SK-N-SH (cell line): ENCODE measurements at regions not wholly inside any gene's neighbourhood (a gene's known extent, or its start where the extent isn't known, plus 50 kb on each side); places are given as distances from the start of the nearest gene placed in this dataset.

Experiments used
- CTCF ChIA-PET: fragments of 300-600, 350-600 bp; formaldehyde crosslinking; extraction: SDS; loops from one replicate; lab custom pipeline; 2021; lab: Yijun Ruan, JAX
- POLR2A ChIA-PET: fragments of 350-600 bp; sonication (Branson Sonifier 250); formaldehyde crosslinking; extraction: SDS; loops from one replicate; lab custom pipeline; 2020; ENCODE audit warnings: antibody characterized with exemption, inconsistent platforms; lab: Yijun Ruan, JAX
- DNase-seq: peaks from one replicate; pipeline ENCODE4 v3.0.0; 2012
- H2AFZ ChIP-seq: fragments of 200-600 bp; sonication (generic); 2 replicates; pipeline ENCODE4 v1.8.1; 2016; ENCODE audit warnings: antibody characterized with exemption, mild to moderate bottlenecking, low read depth
- H3F3A ChIP-seq: fragments of 200-600 bp; sonication (generic); replicated peaks from 2 replicates; pipeline ENCODE3; 2016; ENCODE audit warnings: antibody characterized with exemption, mild to moderate bottlenecking; ENCODE audit not compliant: insufficient read depth
- H3K27ac ChIP-seq, 2 experiments: fragments of 200-500 bp in 1 of 2; fragments of 200-600 bp in 1 of 2; sonication (Bioruptor generic) in 1 of 2; sonication (generic), shearing (Covaris generic) in 1 of 2; 2 replicates each; pipeline versions ENCODE4 v1.5.1 to v1.6.1; 2014 to 2016; ENCODE audit warnings: low read depth in 2 of 2, inconsistent platforms in 1 of 2, low read length in 1 of 2, mild to moderate bottlenecking in 1 of 2, mixed read lengths in 1 of 2
- H3K27me3 ChIP-seq: fragments of 200-600 bp; sonication (generic), shearing (Covaris generic); 2 replicates; pipeline ENCODE4 v1.6.1; 2016; ENCODE audit warnings: mixed run types; ENCODE audit not compliant: insufficient read depth
- H3K36me3 ChIP-seq, 2 experiments: fragments of 200-500 bp in 1 of 2; fragments of 200-600 bp in 1 of 2; sonication (Bioruptor generic) in 1 of 2; sonication (generic) in 1 of 2; replicated peaks in 1 of 2; 2 replicates each; pipeline versions ENCODE3 to v1.5.1; 2014 to 2016; ENCODE audit warnings: low read length in 1 of 2, mild to moderate bottlenecking in 1 of 2; ENCODE audit not compliant: insufficient read depth in 2 of 2, control insufficient read depth in 1 of 2
- H3K4me1 ChIP-seq, 2 experiments: fragments of 200-500 bp in 1 of 2; fragments of 200-600 bp in 1 of 2; sonication (Bioruptor generic) in 1 of 2; sonication (generic), shearing (Covaris generic) in 1 of 2; 2 replicates each; pipeline versions ENCODE4 v1.5.1 to v1.6.1; 2014 to 2016; ENCODE audit warnings: low read depth in 1 of 2, low read length in 1 of 2, mixed run types in 1 of 2; ENCODE audit not compliant: insufficient read depth in 2 of 2, control insufficient read depth in 1 of 2
- H3K4me2 ChIP-seq: fragments of 200-600 bp; sonication (generic), shearing (Covaris generic); 2 replicates; pipeline ENCODE4 v1.6.1; 2017; ENCODE audit warnings: mixed run types
- H3K4me3 ChIP-seq, 2 experiments: fragments of 200-500 bp in 1 of 2; fragments of 200-600 bp in 1 of 2; sonication (Bioruptor generic) in 1 of 2; sonication (generic), shearing (Covaris generic) in 1 of 2; 2 replicates each; pipeline versions ENCODE4 v1.5.1 to v1.8.1; 2014 to 2016; ENCODE audit warnings: low read depth in 2 of 2, inconsistent platforms in 1 of 2, low read length in 1 of 2, mild to moderate bottlenecking in 1 of 2, mixed read lengths in 1 of 2, moderate library complexity in 1 of 2
- H3K79me2 ChIP-seq: fragments of 200-600 bp; sonication (generic); 2 replicates; pipeline ENCODE4 v1.8.1; 2017; ENCODE audit warnings: mild to moderate bottlenecking; ENCODE audit not compliant: insufficient read depth
- H3K9ac ChIP-seq: fragments of 200-600 bp; sonication (generic); 2 replicates; pipeline ENCODE4 v1.6.1; 2017; ENCODE audit warnings: mixed run types
- H3K9me2 ChIP-seq: fragments of 200-600 bp; sonication (generic); 2 replicates; pipeline ENCODE4 v1.6.1; 2017; ENCODE audit warnings: mixed run types
- H3K9me3 ChIP-seq: fragments of 200-600 bp; sonication (generic); 2 replicates; pipeline ENCODE4 v1.6.1; 2017; ENCODE audit warnings: mixed run types, mild to moderate bottlenecking, moderate library complexity
- H4K20me1 ChIP-seq: fragments of 200-600 bp; sonication (generic); 2 replicates; pipeline ENCODE4 v1.6.1; 2017; ENCODE audit warnings: mild to moderate bottlenecking, mixed run types; ENCODE audit not compliant: insufficient read depth
- CTCF ChIP-seq: fragments of 200-600 bp; sonication (generic); IDR thresholded peaks from 2 replicates; pipeline ENCODE4 v1.6.1; 2017; ENCODE audit warnings: antibody characterized with exemption, mild to moderate bottlenecking, moderate library complexity
- ELF1 ChIP-seq: IDR thresholded peaks from 2 replicates; pipeline ENCODE4 v1.4.0; 2012
- EP300 ChIP-seq, 2 experiments: IDR thresholded peaks; 2 replicates each; pipeline versions ENCODE4 v1.4.0 to v1.6.1; 2012; ENCODE audit warnings: borderline replicate concordance in 1 of 2, low read depth in 1 of 2, low read length in 1 of 2
- FOSL2 ChIP-seq: IDR thresholded peaks from 2 replicates; pipeline ENCODE4 v1.4.0; 2012; ENCODE audit warnings: low read depth, mild to moderate bottlenecking, moderate library complexity, borderline replicate concordance
- FOXJ3 ChIP-seq: sonication (generic); formaldehyde crosslinking; IDR thresholded peaks from 2 replicates; pipeline ENCODE4 v1.5.1; 2020; ENCODE audit warnings: mild to moderate bottlenecking, missing genetic modification reagents
- FOXM1 ChIP-seq: IDR thresholded peaks from 2 replicates; pipeline ENCODE4 v1.4.0; 2012; ENCODE audit warnings: low read depth, mild to moderate bottlenecking
- GABPA ChIP-seq: IDR thresholded peaks from 2 replicates; pipeline ENCODE4 v1.4.0; 2012; ENCODE audit warnings: low read depth, mild to moderate bottlenecking
- GATA2 ChIP-seq: sonication (generic); formaldehyde crosslinking; IDR thresholded peaks from 2 replicates; pipeline ENCODE4 v1.5.0; 2020; ENCODE audit warnings: mild to moderate bottlenecking, missing genetic modification reagents
- IRF3 ChIP-seq: fragments of 150-350 bp; IDR thresholded peaks from 2 replicates; pipeline ENCODE4 v1.6.1; 2016; ENCODE audit warnings: mild to moderate bottlenecking, low read depth, low read length
- JUND ChIP-seq: IDR thresholded peaks from 2 replicates; pipeline ENCODE4 v1.4.0; 2012
- MXI1 ChIP-seq: IDR thresholded peaks from 2 replicates; pipeline ENCODE4 v1.6.1; 2012; ENCODE audit warnings: mild to moderate bottlenecking, low read depth, low read length, improper control_type of control experiment
- PBX3 ChIP-seq: IDR thresholded peaks from 2 replicates; pipeline ENCODE4; 2012
- RAD21 ChIP-seq: IDR thresholded peaks from 2 replicates; pipeline ENCODE4 v1.6.1; 2012; ENCODE audit warnings: mild to moderate bottlenecking, low read length
- RCOR1 ChIP-seq: fragments of 150-350 bp; IDR thresholded peaks from 2 replicates; pipeline ENCODE4 v1.6.1; 2017; ENCODE audit warnings: antibody characterized with exemption, low read length
- RFX5 ChIP-seq: IDR thresholded peaks from 2 replicates; pipeline ENCODE4 v1.6.1; 2012; ENCODE audit warnings: mild to moderate bottlenecking, improper control_type of control experiment, low read length
- WGBS: methylation state at CpG from one replicate; pipeline ENCODE4 v1.1.6; 2017; ENCODE audit warnings: low lambda C conversion rate; 5-methylcytosine and 5-hydroxymethylcytosine counted together
- TF ChIP-seq, protein P1 (sequence below): IDR thresholded peaks from 2 replicates; pipeline ENCODE4 v1.4.0; 2012; ENCODE audit warnings: low read depth, borderline replicate concordance
- TF ChIP-seq, protein P2 (sequence below): IDR thresholded peaks from 2 replicates; pipeline ENCODE4 v1.4.0; 2012; ENCODE audit warnings: low read depth

- H3K27ac ChIP-seq = peak overlapping the region in 1 of 2 experiments; percentile 93; a peak in 2 of 4 replicates
- H3K9me3 ChIP-seq = no peaks in the 10 kb centered on the region
- no peak overlapping the region for H3K4me2 ChIP-seq
- WGBS = 18% methylated on average over 2 of the region's 2 CpGs
- no peaks in the 10 kb centered on the region for H3K9me2 ChIP-seq
- H3K9ac ChIP-seq = no peak overlapping the region
- no peak for DNase-seq
- no peak overlapping the region for H3K4me3 ChIP-seq
- CTCF ChIA-PET = interaction anchor here (0.7 to 3.2 kb wide), 12 partner anchors 11 to 683 kb away, joined by 3 to 13 read pairs (median 3); no protein-coding TSS in a partner anchor
- H2AFZ ChIP-seq = no peak overlapping the region
- peaks cover 0 to 43% of the 10 kb centered on the region in 2 experiments; a peak in 2 of 4 replicates for H3K4me1 ChIP-seq
- POLR2A ChIA-PET = interaction anchor here (0.6 to 1.7 kb wide), 6 partner anchors 54 to 737 kb away, joined by 3 to 12 read pairs (median 4); no protein-coding TSS in a partner anchor
- H3K36me3 ChIP-seq = no peaks in the 10 kb centered on the region
- H3K27me3 ChIP-seq = no peaks in the 10 kb centered on the region
- H3K79me2 ChIP-seq = no peaks in the 10 kb centered on the region
- no peaks in the 10 kb centered on the region for H4K20me1 ChIP-seq
- TF ChIP-seq RAD21 = no peak
- no peak for TF ChIP-seq GATA2 (CRISPR knock-in tag)
- no peak for TF ChIP-seq GABPA
- TF ChIP-seq, protein P1, sequence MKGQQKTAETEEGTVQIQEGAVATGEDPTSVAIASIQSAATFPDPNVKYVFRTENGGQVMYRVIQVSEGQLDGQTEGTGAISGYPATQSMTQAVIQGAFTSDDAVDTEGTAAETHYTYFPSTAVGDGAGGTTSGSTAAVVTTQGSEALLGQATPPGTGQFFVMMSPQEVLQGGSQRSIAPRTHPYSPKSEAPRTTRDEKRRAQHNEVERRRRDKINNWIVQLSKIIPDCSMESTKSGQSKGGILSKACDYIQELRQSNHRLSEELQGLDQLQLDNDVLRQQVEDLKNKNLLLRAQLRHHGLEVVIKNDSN = no peak
- no peak for TF ChIP-seq FOXM1
- TF ChIP-seq, protein P2, sequence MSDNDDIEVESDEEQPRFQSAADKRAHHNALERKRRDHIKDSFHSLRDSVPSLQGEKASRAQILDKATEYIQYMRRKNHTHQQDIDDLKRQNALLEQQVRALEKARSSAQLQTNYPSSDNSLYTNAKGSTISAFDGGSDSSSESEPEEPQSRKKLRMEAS = no peak
- TF ChIP-seq CTCF = no peak
- TF ChIP-seq FOSL2 = no peak
- TF ChIP-seq MXI1 = no peak
- TF ChIP-seq RFX5 = no peak
- no peak for TF ChIP-seq IRF3
- H3F3A ChIP-seq = no peaks in the 10 kb centered on the region
Measured at GRCh38 chr2:21194147-21194546, 70.4 kb downstream of the TDRD15 start.

GRCh38 chr2:21194858-21195271, 71.1 kb downstream of the TDRD15 start:
- ChIA-PET CTCF (interaction anchor here (0.7 to 3.2 kb wide), 12 partner anchors 11 to 439 kb away, joined by 3 to 13 read pairs (median 4); no protein-coding TSS in a partner anchor), POLR2A (interaction anchor here (0.6 to 1.7 kb wide), 6 partner anchors 65 to 738 kb away, joined by 3 to 12 read pairs (median 5); no protein-coding TSS in a partner anchor)
- H3K9me3 ChIP-seq = no peaks in the 10 kb centered on the region
- peak; percentile 42 for DNase-seq
- H2AFZ ChIP-seq = no peak overlapping the region
- no peaks in the 10 kb centered on the region for H4K20me1 ChIP-seq
- no peaks in the 10 kb centered on the region for H3F3A ChIP-seq
- no peak overlapping the region for H3K4me3 ChIP-seq
- no peaks in the 10 kb centered on the region for H3K79me2 ChIP-seq
- H3K4me2 ChIP-seq = no peak overlapping the region
- H3K4me1 ChIP-seq = peaks cover 0 to 47% of the 10 kb centered on the region in 2 experiments; a peak in 2 of 4 replicates
- H3K9me2 ChIP-seq = no peaks in the 10 kb centered on the region
- 28% methylated on average over 2 of the region's 2 CpGs for WGBS
- H3K9ac ChIP-seq = no peak overlapping the region
- no peaks in the 10 kb centered on the region for H3K27me3 ChIP-seq
- H3K36me3 ChIP-seq = no peaks in the 10 kb centered on the region
- TF ChIP-seq EP300 (IDR thresholded peaks at IDR 0.05; ENCODE audit: borderline replicate concordance in 1 of 2, low read depth in 1 of 2, low read length in 1 of 2) = peak in 1 of 2 experiments; percentile 92; a peak in 2 of 4 replicates
- 0 out of 2 replicates have a peak, but pooled peaks have one; percentile 26 for TF ChIP-seq MXI1
- TF ChIP-seq PBX3 = no peak
- TF ChIP-seq ELF1 = no peak
- TF ChIP-seq RCOR1 = peak; percentile 69; the same call in 1 of the 2 replicates
- TF ChIP-seq FOXJ3 (CRISPR knock-in tag) = 0 out of 2 replicates have a peak, but pooled peaks have one; percentile 30
- no peak for TF ChIP-seq JUND
- TF ChIP-seq GATA2 (CRISPR knock-in tag) = peak; percentile 85
- peak; percentile 25; the same call in 1 of the 2 replicates for TF ChIP-seq RAD21
- TF ChIP-seq, all 33 proteins: peak for 6
- H3K27ac ChIP-seq = peak overlapping the region in 1 of 2 experiments; percentile 93; a peak in 2 of 4 replicates
